ENCODE measurements at regions not wholly inside any gene's neighbourhood (a gene's known extent, or its start where the extent isn't known, plus 50 kb on each side); places are given as distances from the start of the nearest gene placed in this dataset.
A peak's percentile ranks its signal among the peaks of the same experiment; 100 is the strongest.

- Histone ChIP-seq H3K27me3 (no peaks in the 10 kb centered on the region), H3K9me3 (no peaks in the 10 kb centered on the region), H3K36me3 (no peaks in the 10 kb centered on the region), H3K27ac (no peak overlapping the region), H3K4me3 (no peak overlapping the region), H3K4me1 (no peaks in the 10 kb centered on the region)
- DNase-seq (ENCODE audit: extremely low spot score in 2 of 2): no peak
- intact Hi-C loops (cut with DNase I): no loop called here
- no peak for TF ChIP-seq POLR2A (IDR thresholded peaks at IDR 0.05)
- TF ChIP-seq POLR2AphosphoS5 (IDR thresholded peaks at IDR 0.05; ENCODE audit: insufficient read depth in 1 of 2, low read depth in 1 of 2): no peak
- TF ChIP-seq, protein P1, sequence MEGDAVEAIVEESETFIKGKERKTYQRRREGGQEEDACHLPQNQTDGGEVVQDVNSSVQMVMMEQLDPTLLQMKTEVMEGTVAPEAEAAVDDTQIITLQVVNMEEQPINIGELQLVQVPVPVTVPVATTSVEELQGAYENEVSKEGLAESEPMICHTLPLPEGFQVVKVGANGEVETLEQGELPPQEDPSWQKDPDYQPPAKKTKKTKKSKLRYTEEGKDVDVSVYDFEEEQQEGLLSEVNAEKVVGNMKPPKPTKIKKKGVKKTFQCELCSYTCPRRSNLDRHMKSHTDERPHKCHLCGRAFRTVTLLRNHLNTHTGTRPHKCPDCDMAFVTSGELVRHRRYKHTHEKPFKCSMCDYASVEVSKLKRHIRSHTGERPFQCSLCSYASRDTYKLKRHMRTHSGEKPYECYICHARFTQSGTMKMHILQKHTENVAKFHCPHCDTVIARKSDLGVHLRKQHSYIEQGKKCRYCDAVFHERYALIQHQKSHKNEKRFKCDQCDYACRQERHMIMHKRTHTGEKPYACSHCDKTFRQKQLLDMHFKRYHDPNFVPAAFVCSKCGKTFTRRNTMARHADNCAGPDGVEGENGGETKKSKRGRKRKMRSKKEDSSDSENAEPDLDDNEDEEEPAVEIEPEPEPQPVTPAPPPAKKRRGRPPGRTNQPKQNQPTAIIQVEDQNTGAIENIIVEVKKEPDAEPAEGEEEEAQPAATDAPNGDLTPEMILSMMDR (IDR thresholded peaks at IDR 0.05): no peak
Measured at GRCh38 chr12:94731733-94732360, 81.5 kb upstream of the TMCC3 start.

GRCh38 chr12:94730847-94731246 lies 80.5 kb upstream of the TMCC3 start:
- Histone ChIP-seq H3K4me3 (no peak overlapping the region), H3K27ac (no peak overlapping the region), H3K9me3 (no peaks in the 10 kb centered on the region), H3K4me1 (no peaks in the 10 kb centered on the region), H3K27me3 (no peaks in the 10 kb centered on the region), H3K36me3 (no peaks in the 10 kb centered on the region)
- TF ChIP-seq POLR2A (IDR thresholded peaks at IDR 0.05): no peak
- no peak for TF ChIP-seq POLR2AphosphoS5 (IDR thresholded peaks at IDR 0.05; ENCODE audit: insufficient read depth in 1 of 2, low read depth in 1 of 2)
- TF ChIP-seq, protein P1 (IDR thresholded peaks at IDR 0.05): no peak
- intact Hi-C loops (cut with DNase I): no loop called here
- DNase-seq (ENCODE audit: extremely low spot score in 2 of 2): no peak

DNA sequence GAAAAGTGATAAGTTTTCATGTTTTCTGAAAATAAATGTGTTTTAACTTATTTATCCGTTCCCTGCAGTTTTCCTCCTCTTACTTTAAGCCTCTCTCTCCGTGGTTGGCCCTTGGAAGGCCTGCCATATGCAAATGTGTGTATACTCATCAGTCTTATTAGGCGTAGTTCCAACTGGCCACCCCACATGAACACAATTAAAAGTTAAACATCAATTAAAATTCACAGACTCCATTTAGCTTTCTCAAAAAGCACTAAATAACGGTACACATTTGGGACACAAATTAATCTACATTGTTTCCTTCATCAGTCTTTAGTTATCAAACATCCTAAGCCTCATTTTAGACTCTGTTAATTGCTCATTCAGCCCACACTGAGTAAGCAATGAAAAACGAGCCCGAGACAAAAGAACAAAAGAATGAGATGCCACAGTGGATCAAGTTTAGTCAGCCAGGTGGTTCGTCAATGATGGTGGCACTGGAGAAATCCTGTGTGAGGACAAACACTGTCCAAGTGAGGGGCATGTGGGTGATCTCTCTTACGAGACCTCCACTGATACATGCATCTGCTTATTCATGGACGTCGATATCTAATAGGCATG lies 76.0 kb upstream of the TMCC3 start:
- intact Hi-C loops (cut with DNase I): no loop called here
- no peak for DNase-seq (ENCODE audit: extremely low spot score in 2 of 2)
- no peak overlapping the region for H3K27ac ChIP-seq
- H3K4me1 ChIP-seq: no peaks in the 10 kb centered on the region
- no peaks in the 10 kb centered on the region for H3K9me3 ChIP-seq
- H3K36me3 ChIP-seq: no peaks in the 10 kb centered on the region
- no peaks in the 10 kb centered on the region for H3K27me3 ChIP-seq
- TF ChIP-seq, protein P1 (IDR thresholded peaks at IDR 0.05): no peak
- TF ChIP-seq POLR2A (IDR thresholded peaks at IDR 0.05): no peak
- TF ChIP-seq POLR2AphosphoS5 (IDR thresholded peaks at IDR 0.05; ENCODE audit: insufficient read depth in 1 of 2, low read depth in 1 of 2): no peak
- H3K4me3 ChIP-seq: no peak overlapping the region

GRCh38 chr12:94725375-94726168 lies 75.2 kb upstream of the TMCC3 start:
- no peaks in the 10 kb centered on the region for H3K27me3 ChIP-seq
- H3K36me3 ChIP-seq: no peaks in the 10 kb centered on the region
- peak in 1 of 2 donors; percentile 70 for DNase-seq (ENCODE audit: extremely low spot score in 2 of 2)
- TF ChIP-seq, protein P1 (IDR thresholded peaks at IDR 0.05): peak in 1 of 3 experiments; percentile 40
- no peak for TF ChIP-seq POLR2AphosphoS5 (IDR thresholded peaks at IDR 0.05; ENCODE audit: insufficient read depth in 1 of 2, low read depth in 1 of 2)
- no peaks in the 10 kb centered on the region for H3K9me3 ChIP-seq
- H3K27ac ChIP-seq: no peak overlapping the region
- no peaks in the 10 kb centered on the region for H3K4me1 ChIP-seq
- intact Hi-C loops (cut with DNase I): no loop called here
- H3K4me3 ChIP-seq: no peak overlapping the region
